Limb (tissue), 2 donors: ENCODE measurements at regions not wholly inside any gene's neighbourhood (a gene's known extent, or its start where the extent isn't known, plus 50 kb on each side); places are given as distances from the start of the nearest gene placed in this dataset.
"Not testable (repeated sequence)": the region's sequence is repeated elsewhere in the genome, so short reads cannot be mapped to it uniquely, and the experiment has no call there.

ENCODE experiments used
- DNase-seq, 2 donors: peaks; one replicate each; pipeline ENCODE4 v3.0.0-alpha.2; 2016; ENCODE audit errors: extremely low spot score in 2 of 2

- DNase-seq: no peak
Observed at GRCh38 chr17:31678431-31678830, 180.6 kb downstream of the COPRS start.

- no peak for DNase-seq
Observed at GRCh38 chr17:31677681-31678080, 181.4 kb downstream of the COPRS start.

DNA sequence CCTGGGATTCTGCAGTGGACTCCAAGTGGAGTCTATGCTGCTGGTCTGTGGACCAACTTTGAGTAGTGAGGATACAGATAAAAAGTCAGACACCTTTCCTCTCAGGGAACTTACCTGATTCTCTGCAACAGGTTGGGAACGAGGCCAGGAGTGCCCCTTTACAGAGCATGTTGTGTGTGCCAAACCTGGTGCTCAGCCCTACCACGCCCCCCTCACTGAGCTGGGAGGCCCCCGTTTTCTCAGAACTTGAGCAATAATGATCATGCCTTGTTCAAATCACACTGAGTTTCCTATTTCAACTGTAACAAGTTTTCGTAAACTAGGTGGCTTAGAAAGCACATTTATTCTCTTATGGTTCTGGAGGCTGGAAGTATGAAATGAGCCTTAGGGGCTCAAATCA, 182.0 kb downstream of the COPRS start:
- DNase-seq: no peak

GRCh38 chr17:31675392-31675791, 183.7 kb downstream of the COPRS start:
- DNase-seq: not testable (repeated sequence)

DNA sequence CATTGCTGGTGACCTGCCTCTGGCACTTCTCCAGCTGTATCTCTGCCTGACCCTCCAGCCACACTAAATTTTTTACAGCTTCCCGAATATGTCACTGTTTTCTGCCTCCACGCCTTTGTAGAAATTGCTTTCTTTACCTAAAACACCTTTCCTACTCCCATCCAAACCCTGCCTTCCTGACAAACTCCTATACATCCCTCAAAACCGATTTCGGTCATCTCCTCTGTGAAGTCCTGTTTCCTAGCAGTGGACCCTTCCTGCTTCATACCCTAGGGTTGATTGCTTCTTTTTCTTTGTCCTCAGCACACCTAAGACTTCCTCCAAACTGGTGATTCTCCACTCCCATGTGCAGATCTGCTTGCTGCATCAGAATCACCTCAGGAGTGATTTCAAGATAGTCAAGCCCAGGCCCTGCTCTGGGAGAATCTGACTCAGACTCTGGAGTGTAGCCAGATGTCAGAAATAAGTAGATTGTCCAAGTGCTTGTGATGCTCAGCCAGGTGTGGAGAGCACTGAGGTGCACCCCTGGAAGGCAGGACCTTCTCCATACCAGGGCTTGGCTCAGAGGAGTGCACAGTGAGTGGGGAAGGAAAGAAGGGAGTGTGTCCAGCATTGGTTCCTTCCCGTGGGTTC, 184.2 kb downstream of the COPRS start:
- no peak for DNase-seq

- no peak for DNase-seq
Observed at GRCh38 chr17:31674305-31674704, 184.7 kb downstream of the COPRS start.

GRCh38 chr17:31673076-31673475, 186.0 kb downstream of the COPRS start:
- no peak for DNase-seq

GRCh38 chr17:31672161-31672819, 186.8 kb downstream of the COPRS start:
- DNase-seq: no peak

DNA sequence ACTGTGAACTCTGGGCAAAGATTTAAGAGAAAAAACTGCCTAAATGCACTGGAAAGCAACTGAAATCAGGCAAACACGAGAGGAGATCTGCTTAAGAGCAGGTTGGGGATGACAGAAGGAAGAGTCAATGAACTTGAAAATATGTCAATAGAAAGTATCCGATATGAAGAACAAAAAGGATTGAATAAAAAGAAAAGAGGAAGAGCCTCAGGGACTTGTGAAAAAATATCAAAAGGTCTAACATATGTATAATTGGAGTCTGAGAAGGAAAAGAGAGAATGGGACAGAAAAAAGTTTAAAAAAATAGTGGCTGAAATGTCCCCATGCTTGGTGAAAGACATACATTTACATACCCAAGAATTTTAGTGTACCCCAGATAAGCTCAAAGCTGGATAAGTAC, 195.5 kb downstream of the COPRS start:
- no peak for DNase-seq

- no peak for DNase-seq
Observed at GRCh38 chr17:31660684-31661083, 198.4 kb downstream of the COPRS start.

- no peak for DNase-seq
Observed at GRCh38 chr17:31657876-31658275, 201.2 kb downstream of the COPRS start.

DNA sequence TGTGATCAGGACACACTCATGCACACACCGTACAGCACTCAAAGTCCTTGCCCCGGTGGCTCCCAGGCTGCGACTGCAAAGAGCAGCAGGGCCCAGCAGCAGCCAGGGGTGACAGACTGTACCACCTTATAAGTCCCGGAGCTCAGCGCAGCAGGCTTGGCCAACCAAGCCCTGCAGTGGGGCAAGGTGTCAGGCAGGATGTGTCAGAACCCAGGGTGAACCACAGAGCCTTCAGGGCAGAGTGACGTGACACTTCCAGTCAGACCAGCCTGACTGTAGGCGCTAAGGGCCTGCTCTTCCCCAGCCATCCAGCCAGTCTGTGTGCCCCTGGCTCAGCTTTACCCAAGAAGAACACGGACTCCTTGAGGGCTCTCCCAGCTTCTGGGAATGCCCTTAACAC, 204.1 kb downstream of the COPRS start:
- no peak for DNase-seq

DNA sequence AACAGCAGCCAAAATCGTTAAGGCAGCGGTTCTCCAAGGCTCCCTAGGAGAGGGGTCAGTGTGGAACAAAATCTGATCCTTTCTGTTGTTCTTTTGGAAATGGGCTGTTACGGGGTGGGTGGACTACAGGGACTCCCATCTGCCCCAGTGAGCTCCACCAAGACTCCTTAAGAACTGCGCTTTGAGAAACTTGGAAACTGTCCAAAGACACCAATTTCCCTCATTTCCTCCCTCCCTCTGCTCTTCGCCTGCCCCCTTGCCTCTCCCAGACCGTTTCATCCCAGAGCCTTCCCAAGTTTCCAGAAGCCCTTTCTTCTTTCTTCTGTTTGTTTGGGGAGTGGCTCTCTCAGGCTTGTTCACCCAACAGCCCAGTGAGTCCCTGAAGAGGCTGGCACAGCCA, 205.4 kb downstream of the COPRS start:
- no peak for DNase-seq

DNA sequence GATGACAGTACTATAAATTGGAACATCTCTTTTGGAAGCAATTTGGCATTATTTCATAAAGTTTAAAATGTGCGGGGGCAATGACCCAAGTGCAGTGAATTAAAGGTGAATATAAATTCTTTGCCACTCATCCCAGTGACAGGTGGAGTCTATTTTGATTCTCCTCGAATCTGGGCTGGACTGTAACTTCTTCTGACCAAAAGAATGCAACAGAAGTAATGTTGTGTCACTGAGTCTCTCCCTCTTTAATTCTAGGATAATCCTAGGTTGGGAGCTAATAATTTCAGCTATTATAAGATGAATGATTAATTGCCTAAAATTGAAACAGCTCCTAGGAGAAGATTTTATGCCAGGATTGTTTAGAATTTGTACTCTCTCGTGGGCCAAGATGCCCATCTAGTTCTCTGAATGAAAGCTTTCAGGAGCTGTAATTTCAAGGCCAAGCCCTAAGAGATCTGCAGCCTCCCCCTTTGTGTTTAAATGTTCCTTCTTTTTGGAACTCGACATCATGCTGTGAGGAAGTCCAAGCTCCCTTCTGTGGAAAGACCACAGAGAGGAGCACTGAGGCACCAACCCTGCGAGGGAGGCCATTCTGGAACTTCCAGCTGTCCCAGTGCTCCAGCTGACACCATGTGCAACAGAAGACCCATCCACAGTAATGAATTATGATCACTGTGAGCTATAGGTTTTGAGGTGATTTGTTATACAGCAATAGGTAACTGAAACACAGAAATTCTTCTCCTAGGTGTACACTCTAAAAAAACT, 208.1 kb downstream of the COPRS start:
- no peak for DNase-seq

GRCh38 chr17:31649302-31649701, 209.7 kb downstream of the COPRS start:
- no peak for DNase-seq

DNA sequence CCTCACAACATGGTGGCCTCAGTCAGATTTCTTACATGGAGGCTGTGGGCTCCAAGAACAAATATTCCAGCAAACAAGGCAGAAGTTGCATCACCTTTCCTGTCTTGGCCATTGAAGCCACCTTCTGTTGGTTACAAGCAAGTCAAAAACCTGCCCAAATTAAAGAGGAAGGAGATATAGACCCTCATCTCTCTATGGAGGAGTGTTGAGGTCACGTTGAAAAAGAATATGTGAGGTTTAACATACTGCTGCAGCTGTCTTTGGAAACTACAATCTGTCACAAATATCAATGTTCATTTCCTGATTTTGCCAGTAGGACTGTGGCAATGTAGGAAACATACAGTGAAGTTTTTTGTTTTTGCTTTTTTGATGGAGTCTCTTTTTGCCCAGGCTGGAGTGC, 211.4 kb downstream of the COPRS start:
- no peak for DNase-seq

DNA sequence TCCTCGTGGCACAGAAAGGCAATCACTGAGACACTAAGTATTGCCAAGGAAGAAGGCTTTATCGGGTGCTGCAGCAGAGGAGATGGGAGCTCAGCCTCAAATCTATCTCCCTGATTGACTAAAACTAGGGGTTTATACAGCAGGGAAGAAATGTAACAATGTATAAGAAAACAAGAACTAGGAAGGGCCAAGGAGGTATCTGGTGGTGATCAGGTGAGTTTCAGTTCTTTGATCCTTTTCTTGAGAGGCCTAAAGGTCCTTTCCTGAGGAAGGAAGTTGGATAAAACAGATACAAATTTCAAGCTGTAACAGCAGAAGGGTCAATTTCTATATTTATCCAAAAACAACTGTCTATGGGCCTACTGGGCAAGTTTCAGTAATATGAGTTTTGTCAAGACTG, 212.4 kb downstream of the COPRS start:
- DNase-seq: no peak

DNA sequence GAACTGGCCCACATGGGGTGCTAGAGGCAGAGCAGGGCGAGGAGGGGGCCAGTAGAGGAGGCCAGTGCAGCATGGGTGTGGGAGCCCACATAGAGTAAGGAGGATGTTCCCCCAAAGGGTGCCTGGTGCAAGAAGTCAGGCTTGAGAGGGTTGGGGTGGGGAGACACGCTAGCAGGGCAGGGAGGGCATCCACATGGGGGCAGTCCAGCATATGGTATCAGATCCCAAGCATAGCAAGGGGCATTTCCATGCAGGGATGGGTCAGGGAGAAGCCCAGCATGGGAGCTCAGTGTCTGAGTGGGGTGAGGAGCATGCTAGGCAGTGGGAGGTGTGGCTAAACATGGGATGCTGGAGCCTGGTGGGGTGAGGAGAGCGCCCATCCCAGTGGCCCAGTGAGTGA, 213.7 kb downstream of the COPRS start:
- DNase-seq: no peak

- no peak for DNase-seq
Observed at GRCh38 chr17:31631766-31632165, 227.3 kb downstream of the COPRS start.

- DNase-seq: not testable (repeated sequence)
Observed at GRCh38 chr17:31630866-31631265, 228.2 kb downstream of the COPRS start.

DNA sequence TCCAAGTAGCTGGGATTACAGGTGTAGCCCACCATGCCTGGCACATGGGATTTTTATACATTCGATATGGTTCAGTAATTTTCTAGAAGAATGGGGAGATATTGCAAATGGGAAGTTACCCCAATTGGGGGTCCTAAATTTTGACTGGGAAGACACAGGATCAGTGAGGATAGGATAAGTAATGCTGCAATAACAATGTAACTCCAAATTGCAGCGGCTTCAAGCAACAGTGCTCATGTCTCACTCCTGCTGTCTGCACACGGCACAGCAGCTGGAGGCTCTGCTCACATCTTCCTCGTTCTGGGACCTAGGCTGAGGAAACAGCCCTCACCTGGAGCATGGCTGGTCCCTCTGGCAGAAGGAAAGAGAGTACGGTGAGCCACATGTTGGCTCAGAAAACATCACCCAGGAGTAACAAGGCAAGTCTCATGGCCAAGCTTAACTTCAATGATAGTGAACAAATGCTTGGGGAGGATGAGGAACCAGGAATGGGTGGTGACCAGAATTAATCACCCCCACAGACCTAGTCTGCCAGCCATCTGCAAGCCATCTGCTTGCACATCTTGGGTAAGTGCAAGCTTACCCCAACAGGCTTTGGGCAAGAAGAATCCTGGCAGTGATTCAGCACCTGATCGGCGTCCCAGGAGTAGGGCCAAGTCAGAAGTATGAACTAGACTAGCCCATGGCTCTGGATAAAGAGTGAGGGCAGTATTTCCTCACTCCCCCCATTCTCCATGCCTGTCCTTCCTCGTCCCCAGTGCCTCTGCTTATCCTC, 229.2 kb downstream of the COPRS start:
- no peak for DNase-seq

GRCh38 chr17:31627960-31628359, 231.1 kb downstream of the COPRS start:
- no peak for DNase-seq
